Adipocyte (in vitro differentiated cells): ENCODE measurements at regions not wholly inside any gene's neighbourhood (a gene's known extent, or its start where the extent isn't known, plus 50 kb on each side); places are given as distances from the start of the nearest gene placed in this dataset.

Experiments
- DNase-seq: peaks from one replicate; pipeline ENCODE4 v3.0.0-alpha.2; 2015; ENCODE audit warnings: low read depth
- H3K27me3 ChIP-seq: replicated peaks from 2 replicates; pipeline ENCODE4 v1.7.0; 2013; ENCODE audit warnings: mild to moderate bottlenecking, low read length, moderate library complexity; ENCODE audit not compliant: control insufficient read depth, insufficient read depth
- H3K36me3 ChIP-seq: 2 replicates; pipeline ENCODE4 v1.7.0; 2013; ENCODE audit warnings: low read length, mild to moderate bottlenecking, moderate library complexity; ENCODE audit not compliant: control insufficient read depth, insufficient read depth, severe bottlenecking
- H3K4me1 ChIP-seq: 2 replicates; pipeline ENCODE4 v1.7.0; 2013; ENCODE audit warnings: mild to moderate bottlenecking, low read length, moderate library complexity; ENCODE audit not compliant: control insufficient read depth, insufficient read depth
- H3K4me3 ChIP-seq: 2 replicates; pipeline ENCODE4 v1.7.0; 2013; ENCODE audit warnings: mild to moderate bottlenecking, low read length, moderate library complexity
- H3K9ac ChIP-seq: 2 replicates; pipeline ENCODE4 v1.7.0; 2013; ENCODE audit warnings: mild to moderate bottlenecking, low read length, moderate library complexity
- H3K9me3 ChIP-seq: 2 replicates; pipeline ENCODE4 v1.7.0; 2013; ENCODE audit warnings: mild to moderate bottlenecking, low read length, moderate library complexity; ENCODE audit not compliant: control insufficient read depth

DNA sequence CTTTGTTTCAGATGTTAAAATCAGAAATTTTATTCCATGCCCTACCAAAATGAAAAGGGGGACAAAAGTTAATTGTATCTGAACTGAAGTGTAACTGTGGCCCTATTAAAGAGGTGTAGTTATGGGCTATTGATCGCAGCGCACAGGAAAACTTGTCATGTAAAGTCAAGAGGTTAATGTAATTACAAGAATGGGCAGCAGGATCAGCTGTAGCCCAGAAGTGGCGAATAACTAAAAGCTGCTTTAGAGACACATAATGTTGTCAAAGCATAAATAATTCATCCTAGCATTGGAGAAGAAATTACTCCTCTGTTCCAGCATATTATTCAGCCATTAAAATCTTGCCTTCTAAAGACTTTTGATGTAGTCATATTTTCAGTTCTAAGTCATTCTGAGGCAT lies 211.8 kb downstream of the EPHA4 start:
- Histone ChIP-seq H3K27me3 (no peaks in the 10 kb centered on the region), H3K9ac (no peak overlapping the region), H3K4me1 (peaks cover 11% of the 10 kb centered on the region), H3K36me3 (no peaks in the 10 kb centered on the region), H3K9me3 (no peaks in the 10 kb centered on the region), H3K4me3 (no peak overlapping the region)
- no peak for DNase-seq

DNA sequence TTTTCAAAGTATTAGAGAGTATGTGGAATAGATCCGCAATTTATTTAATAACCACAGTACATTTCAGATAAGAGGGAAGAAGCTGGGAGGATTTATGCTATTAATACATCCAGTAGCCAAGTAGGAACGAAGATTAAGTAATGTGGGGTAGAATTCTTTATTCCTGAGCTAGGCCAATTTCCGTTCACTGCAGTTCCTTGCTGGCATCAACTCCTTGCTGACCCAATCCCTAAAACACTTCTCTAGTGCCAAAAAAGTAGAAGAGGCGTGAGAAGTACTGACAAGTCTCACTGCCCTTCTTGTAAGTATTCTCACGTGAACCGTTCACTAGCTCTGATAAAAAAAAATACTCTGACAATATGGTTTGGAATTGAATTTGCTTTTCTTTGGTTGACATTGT lies 211.4 kb downstream of the EPHA4 start:
- H3K4me3 ChIP-seq, result no peak overlapping the region
- no peak overlapping the region for H3K9ac ChIP-seq
- H3K27me3 ChIP-seq, result no peaks in the 10 kb centered on the region
- no peaks in the 10 kb centered on the region for H3K9me3 ChIP-seq
- DNase-seq, result no peak
- no peaks in the 10 kb centered on the region for H3K36me3 ChIP-seq
- peaks cover 11% of the 10 kb centered on the region for H3K4me1 ChIP-seq

DNA sequence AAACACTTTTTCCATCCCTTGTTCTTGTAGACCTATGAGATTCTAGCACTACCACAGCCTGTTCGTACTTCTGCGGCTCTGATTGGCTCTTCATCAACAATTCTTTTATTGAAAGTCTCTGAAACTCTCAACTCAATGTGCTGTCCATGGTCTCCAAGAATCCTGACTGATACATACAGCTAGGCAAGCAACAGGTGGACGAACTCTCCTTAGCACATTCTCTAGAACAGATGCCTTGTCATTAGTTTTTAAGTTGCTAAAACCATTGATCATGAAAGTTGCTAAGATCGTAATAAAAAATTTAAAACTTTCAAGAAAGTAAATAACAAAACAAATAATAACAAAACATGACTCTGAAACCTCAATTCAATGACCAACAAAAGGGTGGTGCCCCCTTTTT lies 210.5 kb downstream of the EPHA4 start:
- H3K36me3 ChIP-seq, result no peaks in the 10 kb centered on the region
- H3K9ac ChIP-seq, result no peak overlapping the region
- no peaks in the 10 kb centered on the region for H3K27me3 ChIP-seq
- no peak for DNase-seq
- H3K4me3 ChIP-seq, result no peak overlapping the region
- no peaks in the 10 kb centered on the region for H3K9me3 ChIP-seq
- peaks cover 11% of the 10 kb centered on the region for H3K4me1 ChIP-seq

DNA sequence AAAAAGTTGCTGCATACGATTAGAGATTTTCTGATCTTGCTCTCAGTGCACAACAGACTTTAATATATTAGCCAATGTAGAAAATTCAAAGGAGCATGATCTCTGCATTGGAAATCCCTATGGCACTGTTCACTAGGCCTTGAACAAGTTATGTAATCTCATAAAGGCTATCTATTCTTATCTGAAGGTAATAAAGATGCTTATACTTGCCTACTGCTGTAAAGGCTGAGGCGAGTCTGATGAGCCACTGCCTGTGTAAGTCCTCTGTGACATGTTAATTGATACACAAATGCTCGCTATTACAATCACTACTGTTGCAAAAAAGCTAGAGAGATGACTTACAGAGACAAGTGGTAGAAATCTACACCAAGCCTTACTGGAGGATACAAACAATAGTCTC lies 207.4 kb downstream of the EPHA4 start:
- Histone ChIP-seq H3K4me1 (peaks cover 11% of the 10 kb centered on the region), H3K27me3 (peaks cover 10% of the 10 kb centered on the region), H3K4me3 (no peak overlapping the region), H3K9me3 (no peaks in the 10 kb centered on the region), H3K9ac (no peak overlapping the region), H3K36me3 (no peaks in the 10 kb centered on the region)
- no peak for DNase-seq
